Renal cortex interstitium (tissue), 11 donors: ENCODE measurements at regions not wholly inside any gene's neighbourhood (a gene's known extent, or its start where the extent isn't known, plus 50 kb on each side); places are given as distances from the start of the nearest gene placed in this dataset.
"Not testable (repeated sequence)": the region's sequence is repeated elsewhere in the genome, so short reads cannot be mapped to it uniquely, and the experiment has no call there.

Experiments used
- DNase-seq, 11 donors: peaks; one replicate each; pipeline ENCODE4 v3.0.0-alpha.2; 2013; ENCODE audit warnings: low read depth in 9 of 11, low spot score in 4 of 11; ENCODE audit errors: extremely low read depth in 1 of 11

GRCh38 chr3:189375532-189375931 is 203.8 kb downstream of the TPRG1 start:
- no peak for DNase-seq

GRCh38 chr3:189383630-189384029 is 211.9 kb downstream of the TPRG1 start:
- no peak for DNase-seq

GRCh38 chr3:189385880-189386279 is 214.1 kb downstream of the TPRG1 start:
- DNase-seq, result not testable (repeated sequence)

GRCh38 chr3:189386739-189387138 is 215.0 kb downstream of the TPRG1 start:
- no peak for DNase-seq

GRCh38 chr3:189389346-189389745 is 217.6 kb downstream of the TPRG1 start:
- no peak for DNase-seq

- DNase-seq, result no peak
These were observed 221.8 kb downstream of the TPRG1 start for GRCh38 chr3:189393598-189393997.

GRCh38 chr3:189394599-189395121 is 222.9 kb downstream of the TPRG1 start:
- DNase-seq, result no peak

GRCh38 chr3:189395825-189396224 is 224.1 kb downstream of the TPRG1 start:
- no peak for DNase-seq

- DNase-seq, result no peak
These were observed 226.9 kb downstream of the TPRG1 start for GRCh38 chr3:189398656-189399055.

GRCh38 chr3:189401196-189401595 is 229.4 kb downstream of the TPRG1 start:
- no peak for DNase-seq

GRCh38 chr3:189403194-189403593 is 228.0 kb upstream of the TP63 start:
- no peak for DNase-seq

- no peak for DNase-seq
These were observed 227.2 kb upstream of the TP63 start for GRCh38 chr3:189404024-189404423.

GRCh38 chr3:189404797-189405484 is 226.2 kb upstream of the TP63 start:
- DNase-seq, result no peak

GRCh38 chr3:189406148-189406547 is 225.0 kb upstream of the TP63 start:
- no peak for DNase-seq

GRCh38 chr3:189410522-189410921 is 220.7 kb upstream of the TP63 start:
- DNase-seq, result no peak

- DNase-seq, result peak in 1 of 11 donors; percentile 11
These were observed 212.2 kb upstream of the TP63 start for GRCh38 chr3:189419038-189419437.

GRCh38 chr3:189419683-189420082 is 211.5 kb upstream of the TP63 start:
- DNase-seq, result no peak

GRCh38 chr3:189424922-189425321 is 206.3 kb upstream of the TP63 start:
- DNase-seq, result no peak

- no peak for DNase-seq
These were observed 202.2 kb upstream of the TP63 start for GRCh38 chr3:189429019-189429418.

- no peak for DNase-seq
These were observed 201.0 kb upstream of the TP63 start for GRCh38 chr3:189430166-189430565.

- DNase-seq, result not testable (repeated sequence)
These were observed 188.9 kb upstream of the TP63 start for GRCh38 chr3:189442257-189442656.
